LNCAP (cell line): ENCODE measurements at regions not wholly inside any gene's neighbourhood (a gene's known extent, or its start where the extent isn't known, plus 50 kb on each side); places are given as distances from the start of the nearest gene placed in this dataset.

Experiments
- TF ChIP-seq, protein P1 (sequence below): fragments of 450-650 bp; IDR thresholded peaks from 2 replicates; pipeline ENCODE4 v1.5.1; 2017; ENCODE audit warnings: mild to moderate bottlenecking

DNA sequence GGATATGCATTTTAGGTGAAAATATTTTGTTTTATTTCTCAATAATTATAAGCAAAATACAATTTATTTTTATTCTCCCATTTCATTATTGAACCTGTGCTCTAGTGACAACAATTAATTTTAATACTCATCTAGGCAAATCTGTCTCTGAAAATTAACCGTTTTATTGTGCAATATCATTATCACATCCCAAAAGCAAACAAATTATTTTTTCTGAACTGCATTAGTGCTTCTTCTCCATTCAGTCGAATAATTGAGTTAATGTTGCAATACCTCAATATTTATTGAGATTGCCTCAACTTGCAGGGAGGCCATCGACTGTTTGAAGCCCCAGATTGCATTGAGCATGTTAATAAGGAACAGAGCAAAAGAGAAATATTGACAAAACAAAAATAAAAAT is 303.2 kb upstream of the LRFN5 start:
- TF ChIP-seq, protein P1, sequence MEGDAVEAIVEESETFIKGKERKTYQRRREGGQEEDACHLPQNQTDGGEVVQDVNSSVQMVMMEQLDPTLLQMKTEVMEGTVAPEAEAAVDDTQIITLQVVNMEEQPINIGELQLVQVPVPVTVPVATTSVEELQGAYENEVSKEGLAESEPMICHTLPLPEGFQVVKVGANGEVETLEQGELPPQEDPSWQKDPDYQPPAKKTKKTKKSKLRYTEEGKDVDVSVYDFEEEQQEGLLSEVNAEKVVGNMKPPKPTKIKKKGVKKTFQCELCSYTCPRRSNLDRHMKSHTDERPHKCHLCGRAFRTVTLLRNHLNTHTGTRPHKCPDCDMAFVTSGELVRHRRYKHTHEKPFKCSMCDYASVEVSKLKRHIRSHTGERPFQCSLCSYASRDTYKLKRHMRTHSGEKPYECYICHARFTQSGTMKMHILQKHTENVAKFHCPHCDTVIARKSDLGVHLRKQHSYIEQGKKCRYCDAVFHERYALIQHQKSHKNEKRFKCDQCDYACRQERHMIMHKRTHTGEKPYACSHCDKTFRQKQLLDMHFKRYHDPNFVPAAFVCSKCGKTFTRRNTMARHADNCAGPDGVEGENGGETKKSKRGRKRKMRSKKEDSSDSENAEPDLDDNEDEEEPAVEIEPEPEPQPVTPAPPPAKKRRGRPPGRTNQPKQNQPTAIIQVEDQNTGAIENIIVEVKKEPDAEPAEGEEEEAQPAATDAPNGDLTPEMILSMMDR: no peak

DNA sequence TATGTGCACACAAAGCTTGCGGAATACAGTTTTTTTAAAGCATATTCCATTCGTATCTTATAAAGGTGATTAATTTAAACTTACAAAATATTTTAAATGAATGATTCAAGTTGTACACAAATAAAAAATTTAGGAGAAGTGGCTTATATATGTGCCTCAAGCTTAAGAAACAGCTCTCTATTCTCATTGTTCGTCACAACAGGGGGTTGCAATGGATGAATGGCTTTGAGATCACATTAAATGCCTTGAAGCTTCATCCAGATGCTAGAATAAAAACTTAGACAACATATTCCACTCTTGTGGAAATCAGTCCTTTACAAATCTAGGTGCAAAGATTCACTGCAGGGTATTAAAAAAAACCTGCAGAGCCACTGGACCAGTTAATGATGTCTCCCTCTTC is 303.9 kb upstream of the LRFN5 start:
- TF ChIP-seq, protein P1: no peak

DNA sequence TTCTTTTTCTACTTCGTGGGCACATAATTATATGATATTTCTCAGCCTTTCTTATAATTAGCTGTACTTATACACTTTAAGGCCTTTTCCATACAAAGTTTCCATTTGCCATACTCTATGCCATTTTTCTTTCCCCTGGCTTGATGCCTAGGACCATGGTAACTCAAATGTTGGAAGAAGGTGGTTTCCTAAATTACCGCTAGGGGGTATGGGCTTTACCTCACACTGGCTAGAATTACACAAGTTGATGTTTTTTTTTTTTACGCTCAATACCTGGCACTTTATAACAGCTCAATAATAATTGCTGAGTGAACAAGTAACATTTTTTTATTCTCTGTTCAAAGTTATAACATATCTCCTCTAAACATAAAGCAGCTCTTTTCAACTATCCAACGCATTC is 306.8 kb upstream of the LRFN5 start:
- TF ChIP-seq, protein P1: peak; percentile 37; the same call in 1 of the 2 replicates

DNA sequence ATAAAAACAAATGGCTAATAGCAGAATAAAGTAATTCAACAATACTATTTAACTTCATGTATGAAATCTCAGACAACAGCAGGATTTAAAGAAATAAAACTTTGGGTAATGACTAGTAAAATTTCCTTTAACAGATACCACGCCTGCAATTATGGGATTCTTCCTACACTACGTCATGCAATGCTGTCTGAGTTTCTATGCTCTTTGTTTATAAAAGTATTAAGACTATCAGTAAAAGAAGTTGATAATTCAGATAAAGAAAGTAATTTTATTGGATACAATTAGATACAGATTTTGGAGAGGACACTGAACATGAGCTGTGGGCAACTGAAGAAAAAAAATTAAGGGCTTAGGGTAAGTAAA is 308.4 kb upstream of the LRFN5 start:
- TF ChIP-seq, protein P1: no peak

DNA sequence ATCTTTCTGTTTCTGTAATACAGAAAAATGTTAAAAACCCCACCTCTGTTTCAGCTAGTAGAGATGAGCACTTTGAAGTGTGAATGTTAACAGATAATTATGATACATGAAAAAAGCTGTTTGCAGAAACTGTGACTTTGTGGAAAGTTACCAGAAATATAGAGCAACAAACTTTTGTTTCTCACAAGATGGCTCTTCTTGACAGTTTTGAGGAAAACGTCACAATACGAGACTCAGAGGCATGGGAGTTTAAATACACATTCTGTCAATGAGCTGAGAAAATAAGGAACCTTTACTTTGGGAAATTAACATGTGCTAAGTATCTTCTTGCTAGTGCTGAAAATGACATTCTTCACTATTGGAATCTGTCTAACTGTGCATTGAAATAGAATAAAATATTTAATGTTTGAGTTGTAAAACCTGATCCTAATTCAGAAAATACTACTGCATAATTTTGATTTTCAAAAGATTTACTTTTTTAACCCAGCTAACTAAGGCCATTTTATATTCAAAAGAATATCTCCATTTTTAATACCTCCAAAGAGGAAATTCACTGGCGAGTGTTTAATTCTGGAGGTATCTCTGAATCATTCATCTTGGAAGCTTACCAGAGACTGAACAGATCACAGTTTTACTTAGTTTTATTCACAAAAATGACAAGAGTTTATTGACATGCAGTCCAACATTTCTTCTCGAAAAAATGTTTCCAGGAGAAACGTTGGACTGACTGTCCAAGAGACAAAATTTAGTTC is 308.9 kb upstream of the LRFN5 start:
- TF ChIP-seq, protein P1: no peak

DNA sequence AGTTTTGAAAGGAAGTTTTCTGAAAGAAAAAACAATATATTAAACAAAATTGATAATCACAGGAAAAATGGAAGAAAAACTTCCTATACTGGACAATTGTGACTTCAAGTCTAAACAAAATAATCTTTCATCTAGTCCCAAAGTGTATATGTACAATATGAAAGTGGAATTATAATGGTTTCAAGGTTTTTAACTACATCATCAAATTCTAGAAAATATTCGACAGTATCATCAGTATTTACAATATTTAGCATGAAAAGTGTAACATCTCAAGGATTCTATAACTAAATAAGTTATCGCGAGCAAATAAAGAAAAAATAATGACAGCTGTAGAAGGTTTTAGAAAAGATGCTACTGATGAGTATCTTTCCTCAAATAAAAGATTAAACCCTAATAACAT is 310.9 kb upstream of the LRFN5 start:
- TF ChIP-seq, protein P1: no peak

DNA sequence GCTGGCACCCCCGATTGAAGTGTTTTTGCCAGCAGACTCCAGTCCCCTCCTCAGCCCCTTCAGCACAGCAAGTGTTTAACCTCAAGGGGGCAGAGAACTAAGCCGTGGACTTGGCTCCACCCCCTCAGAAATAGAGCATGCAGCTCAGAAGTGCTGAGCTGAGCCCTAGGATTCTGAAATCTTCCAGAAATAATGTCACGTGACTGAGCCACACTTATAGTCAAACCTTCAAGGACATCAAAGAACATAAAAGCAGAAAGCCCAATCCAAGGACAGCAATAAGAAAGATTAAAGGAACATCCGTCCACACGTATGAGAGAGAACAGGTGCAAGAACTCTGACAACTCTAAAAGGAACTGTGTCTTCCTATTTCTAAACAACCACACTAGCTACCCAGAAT is 317.7 kb upstream of the LRFN5 start:
- TF ChIP-seq, protein P1: no peak
